GF-D8 (cell line): ENCODE measurements at regions not wholly inside any gene's neighbourhood (a gene's known extent, or its start where the extent isn't known, plus 50 kb on each side); places are given as distances from the start of the nearest gene placed in this dataset.
"Not testable (repeated sequence)": the region's sequence is repeated elsewhere in the genome, so short reads cannot be mapped to it uniquely, and the experiment has no call there.

Experiments
- DNase-seq: peaks from one replicate; lab custom pipeline; 2025; lab: John Stamatoyannopoulos, UW

GRCh38 chr4:26242451-26242850 is 78.4 kb upstream of the RBPJ start:
- DNase-seq, result no peak

- DNase-seq, result not testable (repeated sequence)
These were observed 76.7 kb upstream of the RBPJ start for GRCh38 chr4:26244138-26244537.

GRCh38 chr4:26248647-26249046 is 72.2 kb upstream of the RBPJ start:
- DNase-seq, result peak; percentile 7

- DNase-seq, result no peak
These were observed 68.3 kb upstream of the RBPJ start for GRCh38 chr4:26252349-26253025.

GRCh38 chr4:26253968-26254367 is 66.8 kb upstream of the RBPJ start:
- no peak for DNase-seq

GRCh38 chr4:26255989-26256388 is 64.8 kb upstream of the RBPJ start:
- no peak for DNase-seq

- not testable (repeated sequence) for DNase-seq
These were observed 63.4 kb upstream of the RBPJ start for GRCh38 chr4:26257444-26257843.

- peak; percentile 12 for DNase-seq
These were observed 63.0 kb upstream of the RBPJ start for GRCh38 chr4:26257850-26258249.

- DNase-seq, result no peak
These were observed 60.2 kb upstream of the RBPJ start for GRCh38 chr4:26260571-26260970.

GRCh38 chr4:26261405-26261804 is 59.4 kb upstream of the RBPJ start:
- peak; percentile 26 for DNase-seq

GRCh38 chr4:26263165-26263564 is 57.6 kb upstream of the RBPJ start:
- no peak for DNase-seq

GRCh38 chr4:26264109-26264508 is 56.7 kb upstream of the RBPJ start:
- no peak for DNase-seq

GRCh38 chr4:26267087-26267486 is 53.7 kb upstream of the RBPJ start:
- DNase-seq, result no peak

- no peak for DNase-seq
These were observed 52.6 kb upstream of the RBPJ start for GRCh38 chr4:26268246-26268645.

- no peak for DNase-seq
These were observed 51.8 kb upstream of the RBPJ start for GRCh38 chr4:26269038-26269437.
